ENCODE measurements at regions not wholly inside any gene's neighbourhood (a gene's known extent, or its start where the extent isn't known, plus 50 kb on each side); places are given as distances from the start of the nearest gene placed in this dataset.

DNA sequence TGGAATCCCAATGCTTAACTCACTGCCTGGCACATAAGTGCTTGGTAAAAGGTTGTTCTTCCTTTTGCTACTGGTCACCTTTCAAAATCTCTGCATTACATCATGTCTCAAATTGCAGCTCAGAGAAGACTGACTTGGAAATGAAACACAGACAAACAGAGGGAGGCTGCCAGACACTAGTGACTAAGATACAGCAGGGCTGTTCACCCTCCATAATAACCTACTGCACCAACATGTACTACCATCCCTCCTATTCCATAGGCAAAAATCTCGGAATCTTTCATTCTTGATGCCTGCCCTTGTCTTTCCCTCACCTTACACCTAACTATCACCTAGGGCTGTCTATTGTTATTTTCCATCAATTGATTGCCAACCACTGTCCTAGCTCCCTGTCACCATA, 502.3 kb upstream of the ADAMTS9 start:
- TF ChIP-seq POLR2A (IDR thresholded peaks at IDR 0.05; ENCODE audit: borderline replicate concordance, extremely low read depth, insufficient read depth, insufficient read length) (no peak), SP1 (IDR thresholded peaks at IDR 0.05; ENCODE audit: low read depth) (no peak), ELF1 (IDR thresholded peaks at IDR 0.05; ENCODE audit: borderline replicate concordance, low read depth) (no peak)
- TF ChIP-seq, protein P1, sequence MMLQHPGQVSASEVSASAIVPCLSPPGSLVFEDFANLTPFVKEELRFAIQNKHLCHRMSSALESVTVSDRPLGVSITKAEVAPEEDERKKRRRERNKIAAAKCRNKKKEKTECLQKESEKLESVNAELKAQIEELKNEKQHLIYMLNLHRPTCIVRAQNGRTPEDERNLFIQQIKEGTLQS (IDR thresholded peaks at IDR 0.05): no peak
- TF ChIP-seq, protein P2, sequence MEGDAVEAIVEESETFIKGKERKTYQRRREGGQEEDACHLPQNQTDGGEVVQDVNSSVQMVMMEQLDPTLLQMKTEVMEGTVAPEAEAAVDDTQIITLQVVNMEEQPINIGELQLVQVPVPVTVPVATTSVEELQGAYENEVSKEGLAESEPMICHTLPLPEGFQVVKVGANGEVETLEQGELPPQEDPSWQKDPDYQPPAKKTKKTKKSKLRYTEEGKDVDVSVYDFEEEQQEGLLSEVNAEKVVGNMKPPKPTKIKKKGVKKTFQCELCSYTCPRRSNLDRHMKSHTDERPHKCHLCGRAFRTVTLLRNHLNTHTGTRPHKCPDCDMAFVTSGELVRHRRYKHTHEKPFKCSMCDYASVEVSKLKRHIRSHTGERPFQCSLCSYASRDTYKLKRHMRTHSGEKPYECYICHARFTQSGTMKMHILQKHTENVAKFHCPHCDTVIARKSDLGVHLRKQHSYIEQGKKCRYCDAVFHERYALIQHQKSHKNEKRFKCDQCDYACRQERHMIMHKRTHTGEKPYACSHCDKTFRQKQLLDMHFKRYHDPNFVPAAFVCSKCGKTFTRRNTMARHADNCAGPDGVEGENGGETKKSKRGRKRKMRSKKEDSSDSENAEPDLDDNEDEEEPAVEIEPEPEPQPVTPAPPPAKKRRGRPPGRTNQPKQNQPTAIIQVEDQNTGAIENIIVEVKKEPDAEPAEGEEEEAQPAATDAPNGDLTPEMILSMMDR (IDR thresholded peaks at IDR 0.05 in 2 of 3, conservative IDR thresholded peaks at IDR 0.05 in 1 of 3; ENCODE audit: borderline replicate concordance in 1 of 3, insufficient read depth in 1 of 3, low read depth in 2 of 3, low read length in 2 of 3): no peak
